Ascending aorta (tissue), 2 donors: ENCODE measurements at regions not wholly inside any gene's neighbourhood (a gene's known extent, or its start where the extent isn't known, plus 50 kb on each side); places are given as distances from the start of the nearest gene placed in this dataset.

Source experiments
- DNase-seq, 2 donors: peaks; one replicate each; pipeline ENCODE4 v3.0.0-alpha.2; 2019; ENCODE audit warnings: low spot score in 2 of 2
- H3K27ac ChIP-seq, 2 donors: fragments of 200-600 bp; sonication (generic); one replicate each; pipeline ENCODE4 v1.5.1; 2016 to 2017; ENCODE audit warnings: mild to moderate bottlenecking in 1 of 2
- H3K27me3 ChIP-seq: fragments of 200-600 bp; sonication (generic); one replicate; pipeline ENCODE4 v1.5.1; 2017
- H3K36me3 ChIP-seq, 2 donors: fragments of 200-600 bp; sonication (generic); one replicate each; pipeline ENCODE4 v1.5.1; 2016
- H3K4me1 ChIP-seq, 2 donors: fragments of 200-600 bp; sonication (generic); one replicate each; pipeline ENCODE4 v1.5.1; 2016 to 2017; ENCODE audit warnings: mild to moderate bottlenecking in 1 of 2
- H3K4me3 ChIP-seq, 2 donors: fragments of 200-600 bp; sonication (generic); one replicate each; pipeline ENCODE4 v1.5.1; 2016 to 2017; ENCODE audit warnings: mild to moderate bottlenecking in 1 of 2
- H3K9me3 ChIP-seq, 2 donors: fragments of 200-600 bp; sonication (generic); one replicate each; pipeline ENCODE4 v1.5.1; 2016
- CTCF ChIP-seq, 3 experiments: fragments of 200-600 bp in 2 of 3; fragments of 450-650 bp in 1 of 3; sonication (generic) in 2 of 3; IDR thresholded peaks; one replicate each; pipeline ENCODE4 v1.5.1; 2016 to 2019; ENCODE audit warnings: antibody characterized with exemption in 3 of 3, mild to moderate bottlenecking in 1 of 3, moderate library complexity in 1 of 3
- intact Hi-C: fragments of 100-400 bp; cut with DNase I; formaldehyde crosslinking; loops from one replicate; pipeline ENCODE4 v1.15.1; 2023

- intact Hi-C loops, result no loop called here
Measured at GRCh38 chr2:239864247-239865058, 160.7 kb downstream of the NDUFA10 start.

GRCh38 chr2:239862613-239863012 is 162.5 kb downstream of the NDUFA10 start:
- no peak for DNase-seq
- no peaks in the 10 kb centered on the region for H3K9me3 ChIP-seq
- no peak overlapping the region for H3K27ac ChIP-seq
- intact Hi-C loops, result no loop called here
- no peaks in the 10 kb centered on the region for H3K4me1 ChIP-seq
- H3K4me3 ChIP-seq, result no peak overlapping the region
- no peaks in the 10 kb centered on the region for H3K36me3 ChIP-seq
- H3K27me3 ChIP-seq, result no peaks in the 10 kb centered on the region
- no peak for TF ChIP-seq CTCF (IDR thresholded peaks at IDR 0.05)

More at GRCh38 chr2:239864247-239865058, 160.7 kb downstream of the NDUFA10 start:
- Histone ChIP-seq H3K4me3 (no peak overlapping the region), H3K9me3 (no peaks in the 10 kb centered on the region), H3K27me3 (no peaks in the 10 kb centered on the region), H3K4me1 (no peaks in the 10 kb centered on the region), H3K27ac (no peak overlapping the region), H3K36me3 (no peaks in the 10 kb centered on the region)
- TF ChIP-seq CTCF (IDR thresholded peaks at IDR 0.05), result no peak
- no peak for DNase-seq

GRCh38 chr2:239858179-239858578 is 167.0 kb downstream of the NDUFA10 start:
- no peak for TF ChIP-seq CTCF (IDR thresholded peaks at IDR 0.05)
- Histone ChIP-seq H3K4me3 (no peak overlapping the region), H3K27ac (no peak overlapping the region), H3K9me3 (no peaks in the 10 kb centered on the region), H3K4me1 (no peaks in the 10 kb centered on the region), H3K36me3 (no peaks in the 10 kb centered on the region), H3K27me3 (no peaks in the 10 kb centered on the region)
- intact Hi-C loops, result no loop called here
- no peak for DNase-seq

- TF ChIP-seq CTCF (IDR thresholded peaks at IDR 0.05), result no peak
- no peaks in the 10 kb centered on the region for H3K9me3 ChIP-seq
- H3K27me3 ChIP-seq, result no peaks in the 10 kb centered on the region
- intact Hi-C loops, result no loop called here
- H3K4me1 ChIP-seq, result no peaks in the 10 kb centered on the region
- H3K36me3 ChIP-seq, result no peaks in the 10 kb centered on the region
- no peak overlapping the region for H3K27ac ChIP-seq
- no peak overlapping the region for H3K4me3 ChIP-seq
- DNase-seq, result no peak
Measured at GRCh38 chr2:239857591-239857990, 167.6 kb downstream of the NDUFA10 start.

- Histone ChIP-seq H3K36me3 (no peaks in the 10 kb centered on the region), H3K4me3 (no peak overlapping the region), H3K9me3 (no peaks in the 10 kb centered on the region), H3K27ac (no peak overlapping the region), H3K27me3 (no peaks in the 10 kb centered on the region), H3K4me1 (no peaks in the 10 kb centered on the region)
- DNase-seq, result no peak
- intact Hi-C loops, result no loop called here
- TF ChIP-seq CTCF (IDR thresholded peaks at IDR 0.05), result no peak
Measured at GRCh38 chr2:239856620-239857285, 168.4 kb downstream of the NDUFA10 start.
